GM12872 (cell line): ENCODE measurements at regions not wholly inside any gene's neighbourhood (a gene's known extent, or its start where the extent isn't known, plus 50 kb on each side); places are given as distances from the start of the nearest gene placed in this dataset.

Experiments used
- CTCF ChIP-seq: IDR thresholded peaks from 3 replicates; pipeline ENCODE4 v1.5.1; 2011; ENCODE audit warnings: low read depth, mild to moderate bottlenecking, low read length, moderate library complexity; ENCODE audit not compliant: insufficient read depth

- no peak for TF ChIP-seq CTCF
Observed at GRCh38 chr4:83855044-83855443, 319.1 kb downstream of the GPAT3 start.

GRCh38 chr4:83852085-83852451 is 316.2 kb downstream of the GPAT3 start:
- TF ChIP-seq CTCF, result no peak

- no peak for TF ChIP-seq CTCF
Observed at GRCh38 chr4:83851261-83852084, 315.6 kb downstream of the GPAT3 start.

GRCh38 chr4:83850435-83850834 is 314.5 kb downstream of the GPAT3 start:
- TF ChIP-seq CTCF, result no peak

- no peak for TF ChIP-seq CTCF
Observed at GRCh38 chr4:83846193-83846830, 310.4 kb downstream of the GPAT3 start.

- TF ChIP-seq CTCF, result no peak
Observed at GRCh38 chr4:83839615-83840014, 303.7 kb downstream of the GPAT3 start.

- TF ChIP-seq CTCF, result no peak
Observed at GRCh38 chr4:83837614-83838308, 301.9 kb downstream of the GPAT3 start.
